ENCODE measurements at regions not wholly inside any gene's neighbourhood (a gene's known extent, or its start where the extent isn't known, plus 50 kb on each side); places are given as distances from the start of the nearest gene placed in this dataset.

GRCh38 chr2:215598376-215598975, 162.6 kb upstream of the FN1 start:
- no peaks in the 10 kb centered on the region for H3K27me3 ChIP-seq (ENCODE audit: insufficient read depth, low read depth, low read length)
- H3K4me2 ChIP-seq (ENCODE audit: low read length): no peak overlapping the region
- H3K9me3 ChIP-seq (ENCODE audit: low read length): no peaks in the 10 kb centered on the region
- no peak for TF ChIP-seq TAF1 (IDR thresholded peaks at IDR 0.05; ENCODE audit: low read depth)
- TF ChIP-seq RAD21 (conservative IDR thresholded peaks at IDR 0.05): no peak
- TF ChIP-seq MXI1 (conservative IDR thresholded peaks at IDR 0.05; ENCODE audit: poor library complexity, severe bottlenecking): no peak
- TF ChIP-seq, protein P1, sequence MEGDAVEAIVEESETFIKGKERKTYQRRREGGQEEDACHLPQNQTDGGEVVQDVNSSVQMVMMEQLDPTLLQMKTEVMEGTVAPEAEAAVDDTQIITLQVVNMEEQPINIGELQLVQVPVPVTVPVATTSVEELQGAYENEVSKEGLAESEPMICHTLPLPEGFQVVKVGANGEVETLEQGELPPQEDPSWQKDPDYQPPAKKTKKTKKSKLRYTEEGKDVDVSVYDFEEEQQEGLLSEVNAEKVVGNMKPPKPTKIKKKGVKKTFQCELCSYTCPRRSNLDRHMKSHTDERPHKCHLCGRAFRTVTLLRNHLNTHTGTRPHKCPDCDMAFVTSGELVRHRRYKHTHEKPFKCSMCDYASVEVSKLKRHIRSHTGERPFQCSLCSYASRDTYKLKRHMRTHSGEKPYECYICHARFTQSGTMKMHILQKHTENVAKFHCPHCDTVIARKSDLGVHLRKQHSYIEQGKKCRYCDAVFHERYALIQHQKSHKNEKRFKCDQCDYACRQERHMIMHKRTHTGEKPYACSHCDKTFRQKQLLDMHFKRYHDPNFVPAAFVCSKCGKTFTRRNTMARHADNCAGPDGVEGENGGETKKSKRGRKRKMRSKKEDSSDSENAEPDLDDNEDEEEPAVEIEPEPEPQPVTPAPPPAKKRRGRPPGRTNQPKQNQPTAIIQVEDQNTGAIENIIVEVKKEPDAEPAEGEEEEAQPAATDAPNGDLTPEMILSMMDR (IDR thresholded peaks at IDR 0.05; ENCODE audit: poor library complexity, severe bottlenecking): no peak
- TF ChIP-seq, protein P2, sequence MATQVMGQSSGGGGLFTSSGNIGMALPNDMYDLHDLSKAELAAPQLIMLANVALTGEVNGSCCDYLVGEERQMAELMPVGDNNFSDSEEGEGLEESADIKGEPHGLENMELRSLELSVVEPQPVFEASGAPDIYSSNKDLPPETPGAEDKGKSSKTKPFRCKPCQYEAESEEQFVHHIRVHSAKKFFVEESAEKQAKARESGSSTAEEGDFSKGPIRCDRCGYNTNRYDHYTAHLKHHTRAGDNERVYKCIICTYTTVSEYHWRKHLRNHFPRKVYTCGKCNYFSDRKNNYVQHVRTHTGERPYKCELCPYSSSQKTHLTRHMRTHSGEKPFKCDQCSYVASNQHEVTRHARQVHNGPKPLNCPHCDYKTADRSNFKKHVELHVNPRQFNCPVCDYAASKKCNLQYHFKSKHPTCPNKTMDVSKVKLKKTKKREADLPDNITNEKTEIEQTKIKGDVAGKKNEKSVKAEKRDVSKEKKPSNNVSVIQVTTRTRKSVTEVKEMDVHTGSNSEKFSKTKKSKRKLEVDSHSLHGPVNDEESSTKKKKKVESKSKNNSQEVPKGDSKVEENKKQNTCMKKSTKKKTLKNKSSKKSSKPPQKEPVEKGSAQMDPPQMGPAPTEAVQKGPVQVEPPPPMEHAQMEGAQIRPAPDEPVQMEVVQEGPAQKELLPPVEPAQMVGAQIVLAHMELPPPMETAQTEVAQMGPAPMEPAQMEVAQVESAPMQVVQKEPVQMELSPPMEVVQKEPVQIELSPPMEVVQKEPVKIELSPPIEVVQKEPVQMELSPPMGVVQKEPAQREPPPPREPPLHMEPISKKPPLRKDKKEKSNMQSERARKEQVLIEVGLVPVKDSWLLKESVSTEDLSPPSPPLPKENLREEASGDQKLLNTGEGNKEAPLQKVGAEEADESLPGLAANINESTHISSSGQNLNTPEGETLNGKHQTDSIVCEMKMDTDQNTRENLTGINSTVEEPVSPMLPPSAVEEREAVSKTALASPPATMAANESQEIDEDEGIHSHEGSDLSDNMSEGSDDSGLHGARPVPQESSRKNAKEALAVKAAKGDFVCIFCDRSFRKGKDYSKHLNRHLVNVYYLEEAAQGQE (IDR thresholded peaks at IDR 0.05; ENCODE audit: borderline replicate concordance): no peak
- TF ChIP-seq EZH2 (IDR thresholded peaks at IDR 0.05; ENCODE audit: borderline replicate concordance, insufficient read depth, low read length, poor library complexity, severe bottlenecking): no peak
- no peak overlapping the region for H3K27ac ChIP-seq (ENCODE audit: low read length)
- no peak overlapping the region for H2AFZ ChIP-seq (ENCODE audit: low read depth, low read length)
- H3K36me3 ChIP-seq (ENCODE audit: insufficient read depth, low read length): no peaks in the 10 kb centered on the region
- no peaks in the 10 kb centered on the region for H4K20me1 ChIP-seq (ENCODE audit: insufficient read depth)
- H3K9me2 ChIP-seq (ENCODE audit: insufficient read depth, low read length): no peaks in the 10 kb centered on the region
- no peaks in the 10 kb centered on the region for H3F3A ChIP-seq (ENCODE audit: insufficient read depth, low read length, poor library complexity, severe bottlenecking)
- H3K4me3 ChIP-seq (ENCODE audit: low read length): no peak overlapping the region
- H3K9ac ChIP-seq (ENCODE audit: low read length): no peak overlapping the region
- no peaks in the 10 kb centered on the region for H3K79me2 ChIP-seq (replicated peaks; ENCODE audit: insufficient read depth, low read length)

- Histone ChIP-seq H3K9me2 (ENCODE audit: insufficient read depth, low read length) (no peaks in the 10 kb centered on the region), H4K20me1 (ENCODE audit: insufficient read depth) (no peaks in the 10 kb centered on the region), H3K27me3 (ENCODE audit: insufficient read depth, low read depth, low read length) (no peaks in the 10 kb centered on the region), H3K4me2 (ENCODE audit: low read length) (no peak overlapping the region), H3K4me3 (ENCODE audit: low read length) (no peak overlapping the region), H3K27ac (ENCODE audit: low read length) (no peak overlapping the region), H3K9me3 (ENCODE audit: low read length) (no peaks in the 10 kb centered on the region), H3F3A (ENCODE audit: insufficient read depth, low read length, poor library complexity, severe bottlenecking) (no peaks in the 10 kb centered on the region), H3K9ac (ENCODE audit: low read length) (no peak overlapping the region), H3K79me2 (replicated peaks; ENCODE audit: insufficient read depth, low read length) (no peaks in the 10 kb centered on the region), H3K36me3 (ENCODE audit: insufficient read depth, low read length) (no peaks in the 10 kb centered on the region), H2AFZ (ENCODE audit: low read depth, low read length) (no peak overlapping the region)
- TF ChIP-seq SMC3 (conservative IDR thresholded peaks at IDR 0.05; ENCODE audit: poor library complexity) (no peak), EZH2 (IDR thresholded peaks at IDR 0.05; ENCODE audit: borderline replicate concordance, insufficient read depth, low read length, poor library complexity, severe bottlenecking) (no peak), TAF1 (IDR thresholded peaks at IDR 0.05; ENCODE audit: low read depth) (no peak), POLR2AphosphoS5 (IDR thresholded peaks at IDR 0.05) (no peak), RAD21 (conservative IDR thresholded peaks at IDR 0.05) (no peak), MXI1 (conservative IDR thresholded peaks at IDR 0.05; ENCODE audit: poor library complexity, severe bottlenecking) (no peak), EP300 (conservative IDR thresholded peaks at IDR 0.05; ENCODE audit: poor library complexity, severe bottlenecking) (no peak)
- TF ChIP-seq, protein P1 (IDR thresholded peaks at IDR 0.05; ENCODE audit: poor library complexity, severe bottlenecking): no peak
- TF ChIP-seq, protein P2 (IDR thresholded peaks at IDR 0.05; ENCODE audit: borderline replicate concordance): no peak
Observed at GRCh38 chr2:215597577-215597976, 161.7 kb upstream of the FN1 start.

Measured in neural cell (in vitro differentiated cells).